ENCODE measurements at regions not wholly inside any gene's neighbourhood (a gene's known extent, or its start where the extent isn't known, plus 50 kb on each side); places are given as distances from the start of the nearest gene placed in this dataset.

DNA sequence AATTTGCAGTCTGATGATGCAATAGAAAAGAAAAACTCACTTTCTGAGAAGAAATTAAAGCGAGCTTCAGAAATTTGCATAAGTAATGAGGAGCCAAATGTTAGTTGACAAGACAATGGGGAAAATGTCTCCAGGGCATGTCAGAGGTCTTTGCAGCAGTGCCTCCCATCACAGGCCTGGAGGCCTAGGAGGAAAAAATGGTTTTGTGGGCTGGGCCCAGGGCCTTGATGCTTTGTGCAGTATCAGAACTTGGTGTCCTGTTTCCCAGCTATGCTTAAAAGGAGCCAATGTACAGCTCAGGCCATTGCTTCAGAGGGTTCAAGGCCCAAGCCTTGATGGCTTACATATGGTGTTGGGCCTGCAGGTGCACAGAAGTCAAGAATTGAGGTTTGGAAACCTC lies 298.4 kb downstream of the SMARCA2 start:
- TF ChIP-seq, protein P1, sequence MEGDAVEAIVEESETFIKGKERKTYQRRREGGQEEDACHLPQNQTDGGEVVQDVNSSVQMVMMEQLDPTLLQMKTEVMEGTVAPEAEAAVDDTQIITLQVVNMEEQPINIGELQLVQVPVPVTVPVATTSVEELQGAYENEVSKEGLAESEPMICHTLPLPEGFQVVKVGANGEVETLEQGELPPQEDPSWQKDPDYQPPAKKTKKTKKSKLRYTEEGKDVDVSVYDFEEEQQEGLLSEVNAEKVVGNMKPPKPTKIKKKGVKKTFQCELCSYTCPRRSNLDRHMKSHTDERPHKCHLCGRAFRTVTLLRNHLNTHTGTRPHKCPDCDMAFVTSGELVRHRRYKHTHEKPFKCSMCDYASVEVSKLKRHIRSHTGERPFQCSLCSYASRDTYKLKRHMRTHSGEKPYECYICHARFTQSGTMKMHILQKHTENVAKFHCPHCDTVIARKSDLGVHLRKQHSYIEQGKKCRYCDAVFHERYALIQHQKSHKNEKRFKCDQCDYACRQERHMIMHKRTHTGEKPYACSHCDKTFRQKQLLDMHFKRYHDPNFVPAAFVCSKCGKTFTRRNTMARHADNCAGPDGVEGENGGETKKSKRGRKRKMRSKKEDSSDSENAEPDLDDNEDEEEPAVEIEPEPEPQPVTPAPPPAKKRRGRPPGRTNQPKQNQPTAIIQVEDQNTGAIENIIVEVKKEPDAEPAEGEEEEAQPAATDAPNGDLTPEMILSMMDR (IDR thresholded peaks at IDR 0.05; ENCODE audit: low read depth, low read length), result no peak

DNA sequence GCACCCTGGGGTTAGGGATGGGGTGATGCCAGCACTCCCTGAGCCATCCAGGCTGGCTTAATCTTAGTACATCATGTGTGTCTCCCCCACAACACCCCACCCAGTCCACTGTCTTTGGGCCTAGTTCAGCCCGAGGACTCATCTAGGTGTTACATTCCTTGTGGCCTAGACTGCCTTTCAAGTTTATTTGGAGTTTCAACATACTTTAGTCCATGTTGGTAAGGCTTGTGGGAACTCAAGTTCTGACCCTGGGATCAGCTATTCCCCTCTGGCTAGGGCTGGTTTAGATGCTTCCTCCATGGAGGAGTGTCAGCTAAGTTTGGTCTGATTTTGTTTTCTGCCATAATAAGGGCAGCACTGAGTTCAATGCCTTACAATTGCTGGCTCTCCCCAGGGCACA lies 302.4 kb downstream of the SMARCA2 start:
- TF ChIP-seq, protein P1 (IDR thresholded peaks at IDR 0.05; ENCODE audit: low read depth, low read length), result no peak
- no peak for DNase-seq (ENCODE audit: low read depth in 2 of 2)
- H3K4me3 ChIP-seq (replicated peaks in 1 of 2; ENCODE audit: low read depth in 2 of 2, low read length in 2 of 2), result no peak overlapping the region

More for the DNA sequence above, 298.4 kb downstream of the SMARCA2 start:
- H3K4me3 ChIP-seq (replicated peaks in 1 of 2; ENCODE audit: low read depth in 2 of 2, low read length in 2 of 2), result no peak overlapping the region
- DNase-seq (ENCODE audit: low read depth in 2 of 2), result no peak

DNA sequence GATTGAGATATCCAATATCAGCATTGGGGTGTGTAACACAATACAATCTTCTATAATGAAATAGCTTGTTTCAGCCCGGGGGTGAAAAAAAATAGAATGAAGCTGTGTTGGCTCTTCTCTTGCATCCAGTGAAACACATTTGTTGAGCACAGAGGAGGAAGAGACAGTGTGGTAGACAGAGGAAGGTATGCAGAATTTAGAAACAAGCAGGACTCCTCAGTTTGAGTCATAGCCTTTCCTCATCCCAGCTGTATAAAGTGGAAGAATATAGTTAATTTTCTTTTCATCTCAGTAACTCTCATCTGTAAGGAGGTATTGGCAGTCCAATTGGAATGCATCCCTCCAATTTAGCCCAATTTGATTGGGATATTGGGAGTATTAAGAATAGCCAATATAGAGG lies 302.2 kb upstream of the VLDLR start:
- TF ChIP-seq, protein P1 (IDR thresholded peaks at IDR 0.05; ENCODE audit: low read depth, low read length), result no peak
- no peak for DNase-seq (ENCODE audit: low read depth in 2 of 2)
- no peak overlapping the region for H3K4me3 ChIP-seq (replicated peaks in 1 of 2; ENCODE audit: low read depth in 2 of 2, low read length in 2 of 2)

DNA sequence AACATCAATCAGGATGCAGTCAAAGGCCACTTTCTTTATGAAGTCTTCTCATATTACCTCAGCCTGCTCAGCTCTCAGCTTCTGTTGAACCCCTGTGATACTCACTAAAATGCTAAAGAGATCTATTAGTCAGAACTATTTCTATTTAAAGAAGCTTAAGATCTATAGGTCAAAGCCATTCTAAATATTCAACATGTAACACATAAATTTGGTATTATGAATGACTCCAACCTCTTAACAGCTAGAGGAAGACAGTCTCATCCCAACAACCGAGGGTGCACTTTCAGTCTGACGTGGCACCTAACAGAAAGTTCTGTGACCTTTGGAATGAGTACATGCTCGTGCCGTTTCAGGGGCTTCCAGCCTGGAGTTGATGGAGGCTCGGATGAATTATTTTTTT lies 301.5 kb upstream of the VLDLR start:
- TF ChIP-seq, protein P1 (IDR thresholded peaks at IDR 0.05; ENCODE audit: low read depth, low read length), result no peak
- DNase-seq (ENCODE audit: low read depth in 2 of 2), result no peak
- no peak overlapping the region for H3K4me3 ChIP-seq (replicated peaks in 1 of 2; ENCODE audit: low read depth in 2 of 2, low read length in 2 of 2)

DNA sequence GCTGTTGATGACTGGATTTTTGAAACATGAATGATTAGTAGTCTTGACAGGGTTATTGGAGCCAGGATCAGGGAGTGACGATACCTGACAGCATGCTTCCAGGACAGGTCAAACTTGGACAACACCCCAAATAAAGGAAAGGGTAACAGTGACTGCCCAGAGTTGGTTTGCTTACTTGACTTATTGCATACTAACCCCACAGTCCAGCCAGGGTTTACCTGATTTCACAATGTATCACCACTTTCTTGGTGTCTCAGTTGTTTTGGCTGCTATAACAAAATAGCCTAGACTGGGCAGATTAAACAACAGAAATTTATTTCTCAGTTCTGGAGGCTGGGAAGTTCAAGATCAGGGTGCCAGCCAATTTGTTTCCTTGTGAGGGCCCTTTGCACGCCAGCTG lies 301.0 kb upstream of the VLDLR start:
- no peak for DNase-seq (ENCODE audit: low read depth in 2 of 2)
- TF ChIP-seq, protein P1 (IDR thresholded peaks at IDR 0.05; ENCODE audit: low read depth, low read length), result no peak
- H3K4me3 ChIP-seq (replicated peaks in 1 of 2; ENCODE audit: low read depth in 2 of 2, low read length in 2 of 2), result no peak overlapping the region

DNA sequence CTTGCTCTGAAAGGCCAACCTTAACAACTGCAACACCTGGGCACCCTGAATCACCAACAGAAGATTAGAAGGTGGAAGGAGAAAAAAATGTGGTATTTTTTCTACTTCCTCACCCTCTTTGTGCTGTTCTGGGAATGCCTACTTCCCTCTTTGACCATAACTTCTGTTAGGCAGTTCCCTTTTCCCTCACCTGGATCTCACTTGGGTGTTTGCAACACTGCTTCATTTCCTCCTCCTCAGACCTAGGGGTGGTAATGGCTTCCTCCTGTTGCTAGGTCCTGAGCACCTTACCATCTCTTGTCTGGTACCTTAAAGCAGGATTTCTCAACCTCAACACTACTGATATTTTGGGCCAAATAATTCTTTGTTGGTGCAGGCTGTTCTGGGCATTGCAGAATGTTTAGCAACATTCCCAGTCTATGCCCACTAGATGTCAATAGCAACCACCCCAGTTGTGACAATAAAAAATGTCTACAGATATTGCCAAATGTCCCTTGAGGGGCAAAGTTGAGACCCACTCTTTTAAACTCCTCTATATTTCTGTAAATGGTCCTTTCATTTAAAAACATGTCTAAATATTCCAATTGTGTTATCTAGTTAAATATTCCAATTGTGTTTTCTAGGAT lies 300.0 kb upstream of the VLDLR start:
- H3K4me3 ChIP-seq (replicated peaks in 1 of 2; ENCODE audit: low read depth in 2 of 2, low read length in 2 of 2), result no peak overlapping the region
- peak in 1 of 2 donors; percentile 11 for DNase-seq (ENCODE audit: low read depth in 2 of 2)
- TF ChIP-seq, protein P1 (IDR thresholded peaks at IDR 0.05; ENCODE audit: low read depth, low read length), result no peak

DNA sequence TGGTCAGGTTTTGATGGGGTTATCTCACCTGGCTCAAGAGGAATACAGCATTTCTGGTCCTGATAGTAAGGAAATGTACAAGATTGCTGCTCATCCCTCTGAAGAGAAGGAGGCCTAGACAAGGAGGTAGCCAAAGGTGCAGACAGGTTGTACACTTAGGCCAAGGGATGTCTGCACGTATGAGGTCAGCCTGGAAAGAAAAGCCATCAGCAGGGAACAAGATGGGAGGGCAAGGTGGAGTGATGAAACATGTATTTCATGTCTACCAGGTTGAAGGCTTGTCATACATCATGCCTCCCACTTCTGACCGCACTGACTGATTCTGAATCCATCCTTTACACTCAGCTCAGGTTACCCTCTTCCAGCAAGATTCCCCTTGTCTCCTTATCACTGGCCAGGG lies 296.8 kb upstream of the VLDLR start:
- TF ChIP-seq, protein P1 (IDR thresholded peaks at IDR 0.05; ENCODE audit: low read depth, low read length), result no peak
- no peak overlapping the region for H3K4me3 ChIP-seq (replicated peaks in 1 of 2; ENCODE audit: low read depth in 2 of 2, low read length in 2 of 2)
- no peak for DNase-seq (ENCODE audit: low read depth in 2 of 2)

Measured in cardiac fibroblast (primary cell).